GM18505 (cell line): ENCODE measurements at regions not wholly inside any gene's neighbourhood (a gene's known extent, or its start where the extent isn't known, plus 50 kb on each side); places are given as distances from the start of the nearest gene placed in this dataset.
"Not testable (repeated sequence)": the region's sequence is repeated elsewhere in the genome, so short reads cannot be mapped to it uniquely, and the experiment has no call there.

ENCODE experiments used
- ATAC-seq: cut with Tn5 transposase; IDR thresholded peaks from one replicate; pipeline ENCODE4 v1.9.1; 2021; ENCODE audit not compliant: unreplicated experiment
- POLR2A ChIP-seq: IDR thresholded peaks from 4 replicates; pipeline ENCODE4 v1.6.1; 2011; ENCODE audit warnings: borderline replicate concordance; ENCODE audit not compliant: insufficient read depth, insufficient read length; ENCODE audit errors: extremely low read depth

- no peak for TF ChIP-seq POLR2A
- no peak for ATAC-seq
Measured at GRCh38 chr16:13359835-13360234, 458.4 kb downstream of the SHISA9 start.

DNA sequence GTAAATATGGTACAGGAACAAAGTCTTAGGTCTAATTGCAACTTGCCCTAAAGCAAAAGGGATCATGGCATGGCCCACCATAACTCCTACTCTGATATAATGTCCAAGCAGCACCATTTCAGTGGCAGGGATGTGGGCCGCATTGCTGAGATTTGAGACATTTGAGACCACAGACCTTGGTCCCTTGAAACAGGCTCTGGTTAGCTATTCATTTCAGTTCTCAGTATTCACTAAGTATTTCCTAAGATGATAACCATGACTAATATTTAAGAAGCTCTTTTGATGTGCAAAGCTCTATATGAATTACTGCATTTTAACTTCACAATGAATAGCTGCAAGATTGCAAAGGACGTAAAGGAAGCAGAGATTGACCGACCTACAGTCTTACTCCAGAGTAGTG, 471.0 kb downstream of the SHISA9 start:
- TF ChIP-seq POLR2A = no peak
- ATAC-seq = no peak

DNA sequence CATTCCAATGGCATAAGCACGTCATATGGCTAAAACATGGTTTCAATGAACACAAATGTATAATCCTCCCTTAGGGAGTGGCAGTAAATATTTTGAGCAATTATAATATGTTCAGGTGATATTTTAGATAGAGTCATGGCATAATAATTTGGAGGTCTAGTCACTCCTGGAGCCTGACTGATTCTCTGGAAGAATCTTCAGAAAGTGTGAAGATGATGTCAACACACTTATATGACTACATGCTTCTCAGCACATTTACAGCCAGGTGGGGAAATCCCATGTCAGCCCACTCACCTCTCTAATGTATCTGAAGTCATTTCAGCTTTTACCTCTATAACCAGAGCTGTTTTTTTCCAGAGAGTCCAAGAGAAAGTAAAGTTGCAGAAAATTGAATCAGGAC, 474.8 kb downstream of the SHISA9 start:
- TF ChIP-seq POLR2A = no peak

DNA sequence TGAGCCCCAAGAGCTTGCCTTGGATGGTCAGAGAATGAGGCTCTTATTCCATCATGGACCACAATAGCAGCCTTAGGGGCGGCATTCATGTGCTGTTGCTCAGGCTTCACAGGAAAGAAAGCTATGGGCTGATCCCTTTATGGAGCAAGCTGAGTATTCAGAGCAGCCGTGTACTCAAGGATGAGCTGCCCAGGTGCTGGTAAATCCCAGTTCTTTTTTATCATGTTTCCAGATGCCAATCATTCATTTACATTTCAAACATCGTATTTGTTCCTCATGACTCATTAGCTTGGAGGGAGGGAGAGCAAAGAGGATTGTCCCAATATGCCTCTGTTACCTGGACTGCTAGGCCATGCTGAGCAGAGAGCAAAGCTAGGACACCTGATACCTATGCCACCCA, 475.7 kb downstream of the SHISA9 start:
- no peak for ATAC-seq

More for the DNA sequence above, 474.8 kb downstream of the SHISA9 start:
- ATAC-seq = no peak

DNA sequence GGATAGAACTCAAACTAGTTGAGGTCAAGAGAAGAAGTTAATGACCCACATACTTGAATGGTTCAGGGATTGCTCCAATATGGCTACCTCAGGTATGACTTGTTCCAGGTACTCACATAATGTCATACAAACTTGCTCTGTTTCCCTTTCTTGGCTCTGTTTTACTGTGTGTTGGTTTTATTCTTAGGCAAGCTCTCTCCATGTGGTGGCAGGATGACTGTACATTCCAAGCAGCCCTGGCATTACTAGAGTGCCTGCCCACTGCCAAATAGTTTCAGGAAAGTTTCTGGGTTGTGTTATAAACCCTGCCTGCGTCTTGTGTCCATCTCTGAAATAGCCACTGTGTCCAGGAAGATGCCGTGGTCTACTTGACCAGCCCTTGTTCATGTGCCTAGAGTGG, 476.8 kb downstream of the SHISA9 start:
- no peak for TF ChIP-seq POLR2A
- no peak for ATAC-seq

More for the DNA sequence above, 475.7 kb downstream of the SHISA9 start:
- no peak for TF ChIP-seq POLR2A

GRCh38 chr16:13379266-13379665, 477.9 kb downstream of the SHISA9 start:
- no peak for ATAC-seq

DNA sequence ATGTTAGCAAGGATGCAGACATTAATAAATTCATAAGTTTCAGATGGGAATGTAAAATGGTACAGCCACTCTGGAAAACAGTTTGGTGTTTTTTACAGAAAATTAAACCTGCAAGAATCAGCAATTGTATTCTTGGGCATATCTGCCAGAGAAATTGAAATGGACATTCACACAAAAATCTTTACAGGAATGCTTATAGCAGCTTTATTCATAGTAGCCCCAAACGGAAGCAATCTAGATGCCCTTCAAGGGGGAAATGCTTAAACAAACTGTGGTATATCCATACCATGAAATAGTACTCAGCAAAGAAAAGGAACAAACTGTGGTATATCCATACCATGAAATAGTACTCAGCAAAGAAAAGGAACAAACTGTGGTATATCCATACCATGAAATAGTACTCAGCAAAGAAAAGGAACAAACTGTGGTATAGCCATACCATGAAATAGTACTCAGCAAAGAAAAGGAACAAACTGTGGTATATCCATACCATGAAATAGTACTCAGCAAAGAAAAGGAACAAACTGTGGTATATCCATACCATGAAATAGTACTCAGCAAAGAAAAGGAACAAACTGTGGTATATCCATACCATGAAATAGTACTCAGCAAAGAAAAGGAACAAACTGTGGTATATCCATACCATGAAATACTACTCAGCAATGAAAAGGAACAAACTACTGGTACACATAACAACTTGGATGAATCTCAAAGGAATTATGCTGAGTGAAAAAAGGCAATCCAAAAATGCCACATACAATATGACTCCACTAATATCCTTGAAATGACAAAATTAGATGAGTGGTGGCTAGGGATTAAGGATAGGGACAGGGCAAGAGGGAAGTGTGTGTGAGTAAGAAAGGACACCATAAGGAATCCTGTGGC, 484.0 kb downstream of the SHISA9 start:
- ATAC-seq = not testable (repeated sequence)

More at GRCh38 chr16:13379266-13379665, 477.9 kb downstream of the SHISA9 start:
- no peak for TF ChIP-seq POLR2A

DNA sequence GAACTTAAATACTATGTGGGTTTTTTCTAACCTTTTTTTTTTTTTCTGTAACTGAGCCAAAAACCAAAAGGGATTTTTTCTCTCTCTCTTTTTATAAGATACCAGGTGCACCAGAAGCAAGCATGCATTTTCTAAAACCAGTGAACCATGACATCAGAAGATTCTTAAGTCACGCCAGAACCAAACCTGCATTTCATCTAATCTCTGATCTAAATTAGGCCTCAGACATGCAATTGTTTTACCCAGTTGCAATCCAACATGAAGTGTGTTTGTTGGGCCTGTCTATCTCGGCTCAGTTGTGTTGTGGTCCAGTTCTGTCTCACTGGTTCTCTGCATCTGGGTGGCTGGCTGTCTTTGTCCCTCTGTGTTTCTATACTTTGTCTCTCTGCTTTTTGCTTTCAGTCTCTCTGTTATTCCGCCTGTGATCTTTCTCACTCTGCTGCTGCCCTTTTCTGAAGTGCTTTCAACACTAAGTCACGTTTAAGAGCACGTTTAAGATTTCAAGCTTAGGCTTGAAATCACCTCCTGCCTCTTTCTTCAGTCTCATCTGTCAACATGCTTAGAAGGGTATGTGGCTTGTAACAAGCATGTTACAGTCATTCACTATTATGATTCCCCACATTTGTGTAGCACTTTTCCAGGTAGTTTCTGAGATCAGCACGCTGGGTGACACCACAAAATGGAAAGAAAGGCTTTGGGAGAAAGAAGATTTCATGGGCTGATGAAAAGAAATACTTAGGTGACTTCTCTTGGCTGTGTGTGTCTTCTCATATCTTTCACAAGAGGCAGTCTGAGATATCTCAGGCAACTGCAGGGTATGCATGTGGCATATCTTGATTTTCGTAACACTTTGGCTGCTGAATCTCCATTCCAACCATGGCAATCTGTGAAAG, 488.9 kb downstream of the SHISA9 start:
- TF ChIP-seq POLR2A = no peak
- ATAC-seq = peak; percentile 76

- no peak for ATAC-seq
- no peak for TF ChIP-seq POLR2A
Measured at GRCh38 chr16:13390986-13391305, 489.5 kb downstream of the SHISA9 start.

GRCh38 chr16:13391337-13391736, 489.9 kb downstream of the SHISA9 start:
- no peak for ATAC-seq
- TF ChIP-seq POLR2A = no peak

GRCh38 chr16:13392341-13392740, 490.9 kb downstream of the SHISA9 start:
- no peak for ATAC-seq
- no peak for TF ChIP-seq POLR2A

DNA sequence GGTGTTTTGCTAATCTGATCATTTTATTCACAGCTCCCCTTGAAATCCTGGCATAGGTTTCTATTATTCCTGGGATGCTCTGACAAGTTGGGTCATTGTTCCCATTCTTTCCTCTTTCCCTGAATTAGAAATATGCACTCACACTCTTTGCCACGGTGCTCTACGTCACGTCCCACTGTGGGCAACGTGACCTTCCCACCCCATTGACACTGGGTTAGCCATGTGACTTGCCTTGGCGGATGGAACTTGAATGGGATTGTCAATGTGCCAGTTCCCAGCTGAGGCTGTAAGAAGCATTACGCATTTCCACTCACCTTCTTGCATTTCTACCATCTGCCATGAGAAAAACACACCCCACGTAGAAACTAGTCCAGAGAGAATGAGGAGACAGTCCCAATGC, 492.4 kb downstream of the SHISA9 start:
- ATAC-seq = no peak
- no peak for TF ChIP-seq POLR2A

DNA sequence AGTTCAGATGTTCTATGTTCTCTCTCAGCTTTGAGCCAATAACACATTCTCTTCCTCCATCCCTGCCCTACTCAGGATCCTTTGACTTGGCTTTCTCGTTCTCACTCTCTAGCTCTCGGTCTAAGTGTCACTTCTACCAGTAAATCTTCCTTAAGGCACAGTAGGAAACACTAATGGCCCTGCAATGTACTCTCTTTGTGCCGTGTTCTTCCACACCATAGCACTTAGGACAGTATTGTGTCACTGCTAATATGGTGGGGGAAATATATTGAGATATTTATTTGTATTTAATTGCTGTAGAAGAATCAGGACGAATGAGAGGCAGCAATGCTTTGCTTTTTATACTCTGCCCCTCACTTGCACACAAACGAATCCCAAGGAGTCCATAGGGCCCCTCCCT, 493.1 kb downstream of the SHISA9 start:
- no peak for ATAC-seq
- no peak for TF ChIP-seq POLR2A

DNA sequence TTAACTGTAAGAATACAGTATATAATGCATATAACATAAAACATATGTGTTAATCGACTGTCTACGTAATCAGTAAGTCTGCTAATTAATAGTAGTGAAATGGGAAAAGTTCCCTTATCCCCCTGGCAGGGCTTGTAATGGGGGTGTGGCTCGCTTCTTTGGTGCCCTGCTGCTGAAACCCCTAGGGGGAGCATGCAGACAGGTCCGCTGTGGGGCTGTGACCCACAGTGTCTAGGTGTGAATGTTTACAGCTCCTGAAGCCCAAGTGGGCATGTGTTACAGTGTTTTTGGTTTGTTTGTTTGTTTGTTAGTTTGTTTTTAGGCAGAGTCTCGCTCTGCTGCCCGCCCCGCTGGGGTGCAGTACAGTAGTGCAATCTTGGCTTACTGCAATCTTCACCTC, 495.7 kb downstream of the SHISA9 start:
- no peak for TF ChIP-seq POLR2A
- no peak for ATAC-seq

DNA sequence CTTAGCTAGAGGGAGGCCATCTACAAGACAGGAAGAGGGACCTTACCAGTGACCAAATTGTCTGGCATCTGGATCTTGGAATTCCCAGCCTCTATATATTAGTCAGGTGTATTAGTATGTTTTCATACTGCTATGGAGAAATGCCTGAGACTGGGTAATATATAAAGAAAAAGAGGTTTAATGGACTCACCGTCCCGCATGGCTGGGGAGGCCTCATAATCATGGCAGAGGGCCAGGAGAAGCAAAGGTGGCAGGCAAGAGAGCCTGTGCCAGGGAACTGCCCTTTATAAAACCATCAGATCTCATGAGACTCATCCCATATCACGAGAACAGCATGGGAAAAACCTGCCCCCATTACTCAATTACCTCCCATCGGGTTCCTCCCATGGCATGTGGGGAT, 500.2 kb downstream of the SHISA9 start:
- no peak for TF ChIP-seq POLR2A
- ATAC-seq = no peak

DNA sequence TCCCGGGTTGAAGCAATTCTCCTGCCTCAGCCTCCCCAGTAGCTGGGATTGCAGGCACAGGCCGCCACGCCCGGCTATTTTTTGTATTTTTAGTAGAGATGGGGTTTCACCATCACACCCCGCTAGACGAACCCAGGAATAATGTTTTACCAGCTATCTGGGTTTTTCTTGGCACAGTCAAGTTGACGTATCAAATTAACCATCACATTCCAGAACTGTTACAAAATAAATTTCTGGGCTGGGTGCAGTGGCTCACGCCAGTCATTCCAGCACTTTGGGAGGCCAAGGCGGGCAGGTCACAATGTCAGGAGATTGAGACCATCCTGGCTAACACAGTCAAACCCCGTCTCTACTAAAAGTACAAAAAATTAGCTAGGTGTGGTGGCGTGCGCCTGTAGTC, 501.2 kb downstream of the SHISA9 start:
- TF ChIP-seq POLR2A = no peak
- ATAC-seq = no peak
